GM18526 (cell line): ENCODE measurements at regions not wholly inside any gene's neighbourhood (a gene's known extent, or its start where the extent isn't known, plus 50 kb on each side); places are given as distances from the start of the nearest gene placed in this dataset.

Source experiments
- POLR2A ChIP-seq: IDR thresholded peaks from 3 replicates; pipeline ENCODE4 v1.6.1; 2011; ENCODE audit not compliant: insufficient read length; ENCODE audit errors: extremely low read depth

GRCh38 chr16:87216148-87216840 lies 100.9 kb downstream of the C16orf95 start:
- TF ChIP-seq POLR2A = no peak

DNA sequence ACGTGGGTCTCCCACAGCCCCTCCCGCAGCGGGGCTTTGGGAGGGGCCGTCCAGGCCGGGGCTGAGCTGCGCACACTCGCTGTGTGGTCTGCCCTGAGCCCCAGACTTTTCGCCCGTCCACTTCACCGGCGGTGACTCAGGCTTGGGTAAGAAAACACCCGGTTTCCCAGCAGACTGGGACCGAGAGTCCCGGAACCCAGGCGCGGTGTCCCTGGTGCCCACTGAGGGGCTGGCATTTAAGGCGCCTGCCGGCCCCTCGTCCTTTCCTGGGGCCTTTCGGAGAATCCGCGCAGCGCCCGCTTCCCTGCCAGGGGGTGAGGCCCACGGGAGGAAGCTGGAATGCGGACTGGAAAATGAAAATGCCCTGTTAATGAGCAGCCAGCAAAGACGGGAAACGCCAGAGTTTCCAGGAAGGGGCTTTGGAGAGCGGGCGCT lies 100.3 kb downstream of the C16orf95 start:
- TF ChIP-seq POLR2A = no peak

GRCh38 chr16:87218281-87219055 lies 98.7 kb downstream of the C16orf95 start:
- TF ChIP-seq POLR2A = no peak

- no peak for TF ChIP-seq POLR2A
Measured at GRCh38 chr16:87219287-87219909, 97.8 kb downstream of the C16orf95 start.

GRCh38 chr16:87221633-87222032 lies 95.6 kb downstream of the C16orf95 start:
- TF ChIP-seq POLR2A = no peak

DNA sequence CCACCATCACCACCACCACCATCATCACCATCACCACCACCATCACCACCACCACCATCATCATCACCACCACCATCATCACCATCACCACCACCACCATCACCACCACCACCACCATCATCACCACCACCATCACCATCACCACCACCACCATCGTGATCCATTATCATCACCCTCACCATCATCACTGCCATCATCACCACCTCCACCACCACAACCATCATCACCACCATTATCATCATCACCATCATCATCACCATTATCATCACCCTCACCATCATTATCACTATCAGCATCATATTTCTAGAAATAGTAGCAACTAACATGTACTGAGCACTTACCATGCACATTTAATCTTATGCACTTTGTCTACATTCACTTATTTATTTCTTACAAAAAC lies 94.9 kb downstream of the C16orf95 start:
- TF ChIP-seq POLR2A = no peak

DNA sequence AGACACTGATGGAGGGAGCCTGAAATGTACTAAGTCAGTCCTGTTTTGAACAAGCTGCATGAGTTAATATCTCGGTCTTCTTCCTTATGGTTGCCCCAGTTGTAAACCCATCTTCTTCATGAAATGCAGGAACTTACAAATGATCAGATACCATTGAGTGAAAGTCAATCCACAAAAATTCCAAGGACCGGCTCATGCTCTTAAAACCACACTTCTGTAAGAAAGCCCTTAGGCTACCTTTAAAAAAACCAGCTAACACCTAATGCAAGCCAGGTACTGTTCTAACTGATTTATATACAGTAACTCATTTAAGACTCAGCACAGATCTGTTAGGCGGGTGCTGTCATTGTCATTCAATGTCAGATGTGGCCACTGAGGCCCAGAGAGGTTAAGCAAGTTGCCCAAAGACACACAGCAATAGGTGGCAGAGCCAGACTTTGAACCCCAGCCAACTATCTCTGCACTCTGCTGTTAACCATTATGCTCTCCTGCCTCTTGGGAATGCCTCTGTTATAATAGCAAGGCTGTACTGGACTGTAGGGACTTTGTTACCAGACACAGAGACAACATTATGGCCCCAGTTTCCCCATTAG lies 93.4 kb downstream of the C16orf95 start:
- TF ChIP-seq POLR2A = no peak

DNA sequence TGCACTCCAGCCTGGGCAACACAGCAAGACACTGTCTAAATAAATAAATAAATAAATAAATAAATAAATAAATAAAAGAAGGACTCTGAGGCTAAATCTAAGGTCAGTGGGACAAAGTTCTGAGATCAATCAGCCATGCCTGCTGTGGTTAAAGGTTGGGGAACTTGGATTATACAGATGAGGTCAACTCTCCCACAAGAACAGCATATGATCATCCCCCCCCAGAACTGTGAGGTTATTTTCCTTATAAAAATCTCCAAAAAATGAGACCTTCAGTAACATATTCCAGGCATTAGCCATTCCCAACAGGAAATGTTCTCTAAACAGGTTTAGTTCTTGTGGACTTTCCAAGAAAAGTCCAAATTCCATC lies 90.3 kb downstream of the C16orf95 start:
- TF ChIP-seq POLR2A = no peak

DNA sequence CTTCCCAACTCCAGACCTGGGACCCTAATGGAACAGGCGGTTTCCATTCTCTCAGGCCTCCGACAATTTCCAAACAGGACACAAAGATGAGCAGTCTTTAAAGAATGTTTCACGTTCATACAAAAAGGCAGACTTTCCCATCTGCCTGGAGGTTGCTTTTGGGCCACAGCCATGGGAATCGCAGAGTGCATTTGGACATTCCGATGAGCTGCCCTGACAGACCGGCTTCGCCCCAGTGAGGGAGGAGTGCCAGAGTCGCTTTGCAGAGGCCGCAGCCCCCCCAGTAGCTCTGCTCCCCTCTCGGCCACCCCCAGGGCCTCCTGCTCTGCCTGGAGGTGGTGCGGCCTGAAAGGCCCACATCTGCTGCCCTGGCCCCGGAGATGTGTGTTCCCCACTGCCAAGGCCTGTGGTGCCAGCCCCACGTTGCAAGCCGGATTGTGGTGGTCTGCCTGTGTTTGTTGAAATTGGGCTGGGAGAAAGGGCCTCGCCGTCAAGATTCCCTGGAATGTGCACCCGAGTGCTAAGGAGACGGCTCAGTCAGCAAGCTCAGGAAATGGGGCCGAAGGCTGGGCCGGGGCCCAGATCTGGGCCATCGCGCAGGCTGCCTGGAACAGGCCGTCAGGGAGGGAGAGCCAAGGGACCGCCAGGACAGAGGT lies 89.8 kb downstream of the C16orf95 start:
- no peak for TF ChIP-seq POLR2A

DNA sequence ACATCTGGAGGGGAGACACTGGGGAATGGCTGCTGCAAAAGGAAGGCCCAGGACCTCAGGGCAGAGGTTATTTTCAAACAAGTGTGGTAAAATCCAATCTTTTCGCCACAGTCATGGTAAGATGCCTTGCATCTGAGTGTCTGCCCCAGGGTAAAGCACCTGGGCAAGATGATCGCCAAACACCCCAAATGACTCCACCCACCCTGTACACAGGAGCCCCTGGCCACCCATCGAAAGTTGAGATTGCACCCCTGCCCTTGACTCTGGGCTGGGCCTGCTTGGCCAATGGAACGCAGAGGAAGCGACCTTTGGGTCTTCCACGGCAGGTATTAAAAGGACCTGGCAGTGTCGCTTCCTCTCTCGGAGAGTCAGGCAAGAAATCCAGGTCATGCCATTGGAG lies 88.8 kb downstream of the C16orf95 start:
- TF ChIP-seq POLR2A = no peak

GRCh38 chr16:87229230-87230188 lies 87.7 kb downstream of the C16orf95 start:
- no peak for TF ChIP-seq POLR2A

DNA sequence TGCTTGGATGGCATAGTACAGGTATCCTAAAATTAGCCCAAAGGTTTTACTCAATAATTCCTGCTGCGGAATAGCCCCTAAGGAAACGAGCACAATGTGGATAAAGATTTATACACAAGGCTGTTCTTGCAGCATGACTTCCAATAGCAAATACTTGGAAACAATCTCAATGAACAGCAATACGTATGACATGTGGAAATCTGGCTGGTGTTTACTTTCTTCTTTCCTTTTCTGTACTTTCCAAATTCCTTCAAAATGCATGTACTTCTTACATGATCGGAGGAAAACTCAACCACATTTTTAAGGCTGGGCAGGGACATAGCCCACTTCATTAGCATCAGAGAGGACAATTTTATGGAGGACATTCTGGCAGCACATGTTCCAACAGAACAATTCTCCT lies 86.6 kb downstream of the C16orf95 start:
- TF ChIP-seq POLR2A = no peak

GRCh38 chr16:87231295-87231694 lies 85.9 kb downstream of the C16orf95 start:
- no peak for TF ChIP-seq POLR2A

GRCh38 chr16:87231911-87232310 lies 85.3 kb downstream of the C16orf95 start:
- no peak for TF ChIP-seq POLR2A
